ENCODE measurements at regions not wholly inside any gene's neighbourhood (a gene's known extent, or its start where the extent isn't known, plus 50 kb on each side); places are given as distances from the start of the nearest gene placed in this dataset.
A peak's percentile ranks its signal among the peaks of the same experiment; 100 is the strongest.

DNA sequence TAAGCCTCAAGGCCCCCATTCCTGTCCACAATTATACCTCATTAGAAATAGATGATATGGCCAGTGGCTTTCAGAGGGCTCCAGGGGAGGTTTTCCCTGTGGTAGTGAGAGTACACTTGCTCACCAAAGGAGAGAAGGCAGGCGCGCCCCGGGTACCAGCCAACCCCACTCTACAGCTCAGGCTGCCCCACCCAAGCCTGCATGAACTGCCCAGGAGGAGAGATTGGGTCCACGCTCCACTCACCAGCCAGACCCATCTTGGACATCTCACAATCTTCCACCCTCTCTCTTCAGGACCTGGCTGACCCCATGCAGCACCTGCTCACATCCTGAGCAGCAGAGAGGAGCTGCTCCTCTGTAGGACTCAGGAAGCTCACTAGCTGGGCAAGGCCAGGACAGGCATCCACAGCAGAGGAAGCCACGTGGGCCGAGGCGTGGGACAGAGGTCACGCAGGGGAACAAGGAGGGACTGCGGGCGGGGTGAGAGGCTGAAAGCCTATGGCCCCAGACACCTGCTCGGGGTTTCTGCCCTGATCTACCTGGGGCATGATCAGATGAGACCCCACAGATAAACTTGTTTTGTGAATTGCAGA is 53.9 kb upstream of the GLI2 start:
- H2BK15ac ChIP-seq (ENCODE audit: low read depth, low read length) = no peak overlapping the region
- DNase-seq = no peak
- H3K79me1 ChIP-seq (ENCODE audit: insufficient read depth, low read depth, low read length, poor library complexity, severe bottlenecking) = no peaks in the 10 kb centered on the region
- H3K9me3 ChIP-seq (ENCODE audit: control insufficient read depth, low read depth, low read length) = no peaks in the 10 kb centered on the region
- no peaks in the 10 kb centered on the region for H3K79me2 ChIP-seq (ENCODE audit: insufficient read depth, low read length)
- H3K27ac Mint-ChIP-seq = peak overlapping the region in 1 of 3 experiments; percentile 60; a peak in 1 of 7 replicates
- H3T11ph ChIP-seq (ENCODE audit: low read length) = no peak overlapping the region
- no peak overlapping the region for H2AK5ac ChIP-seq (ENCODE audit: insufficient read length, low read length)
- H3K9me3 Mint-ChIP-seq = no peaks in the 10 kb centered on the region; a peak in 2 of 5 replicates
- H4K20me1 ChIP-seq (ENCODE audit: control insufficient read depth, insufficient read depth, insufficient read length) = no peaks in the 10 kb centered on the region
- no peaks in the 10 kb centered on the region for H3K36me3 Mint-ChIP-seq (ENCODE audit: insufficient read depth in 1 of 3, low read depth in 3 of 3)
- H3K4me1 ChIP-seq (ENCODE audit: insufficient read depth, low read length) = no peaks in the 10 kb centered on the region
- no CpG with 5 or more reads among the region's 11 CpGs for WGBS (ENCODE audit: extremely low coverage, insufficient read length, low lambda C conversion rate)
- no peak overlapping the region for H4K5ac ChIP-seq (ENCODE audit: insufficient read length, low read depth, low read length)
- no peak overlapping the region for H2BK20ac ChIP-seq (ENCODE audit: low read depth, low read length, poor library complexity, severe bottlenecking)
- no peak overlapping the region for H3K18ac ChIP-seq (ENCODE audit: insufficient read length, low read depth, low read length)
- no peak overlapping the region for H2BK5ac ChIP-seq (ENCODE audit: insufficient read length, low read length)
- H3K4me1 Mint-ChIP-seq = peaks cover 2 to 3% of the 10 kb centered on the region in 2 experiments; a peak in 1 of 4 replicates
- no peaks in the 10 kb centered on the region for H3K23me2 ChIP-seq (ENCODE audit: insufficient read length, low read depth, low read length, poor library complexity, severe bottlenecking)
- no peak overlapping the region for H3K4me3 Mint-ChIP-seq
- no peak overlapping the region for H4K91ac ChIP-seq (ENCODE audit: insufficient read length, low read depth, low read length)
- no peak overlapping the region for H3K9ac ChIP-seq (ENCODE audit: extremely low read depth, insufficient read length, low read length)
- H3K27me3 ChIP-seq (ENCODE audit: insufficient read depth, low read length) = no peaks in the 10 kb centered on the region
- H3K4ac ChIP-seq (ENCODE audit: low read depth, low read length) = no peak overlapping the region
- no peak overlapping the region for H3K14ac ChIP-seq (ENCODE audit: insufficient read depth, low read length)
- peaks cover 67% of the 10 kb centered on the region for H3K27me3 Mint-ChIP-seq (ENCODE audit: low read depth)
- TF ChIP-seq, protein P1, sequence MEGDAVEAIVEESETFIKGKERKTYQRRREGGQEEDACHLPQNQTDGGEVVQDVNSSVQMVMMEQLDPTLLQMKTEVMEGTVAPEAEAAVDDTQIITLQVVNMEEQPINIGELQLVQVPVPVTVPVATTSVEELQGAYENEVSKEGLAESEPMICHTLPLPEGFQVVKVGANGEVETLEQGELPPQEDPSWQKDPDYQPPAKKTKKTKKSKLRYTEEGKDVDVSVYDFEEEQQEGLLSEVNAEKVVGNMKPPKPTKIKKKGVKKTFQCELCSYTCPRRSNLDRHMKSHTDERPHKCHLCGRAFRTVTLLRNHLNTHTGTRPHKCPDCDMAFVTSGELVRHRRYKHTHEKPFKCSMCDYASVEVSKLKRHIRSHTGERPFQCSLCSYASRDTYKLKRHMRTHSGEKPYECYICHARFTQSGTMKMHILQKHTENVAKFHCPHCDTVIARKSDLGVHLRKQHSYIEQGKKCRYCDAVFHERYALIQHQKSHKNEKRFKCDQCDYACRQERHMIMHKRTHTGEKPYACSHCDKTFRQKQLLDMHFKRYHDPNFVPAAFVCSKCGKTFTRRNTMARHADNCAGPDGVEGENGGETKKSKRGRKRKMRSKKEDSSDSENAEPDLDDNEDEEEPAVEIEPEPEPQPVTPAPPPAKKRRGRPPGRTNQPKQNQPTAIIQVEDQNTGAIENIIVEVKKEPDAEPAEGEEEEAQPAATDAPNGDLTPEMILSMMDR (conservative IDR thresholded peaks at IDR 0.05) = no peak
- H3K56ac ChIP-seq (ENCODE audit: insufficient read length, low read depth, low read length) = no peak overlapping the region
- no peak overlapping the region for H3K23ac ChIP-seq (ENCODE audit: insufficient read length, low read depth, low read length)
- H4K8ac ChIP-seq (replicated peaks; ENCODE audit: insufficient read length, low read depth, low read length) = no peak overlapping the region
- H2BK12ac ChIP-seq (ENCODE audit: insufficient read length, low read depth, low read length) = no peak overlapping the region
- H2BK120ac ChIP-seq (ENCODE audit: low read depth, low read length, poor library complexity, severe bottlenecking) = no peak overlapping the region
- H3K27ac ChIP-seq (ENCODE audit: insufficient read length, low read depth, low read length) = no peak overlapping the region
- H3K4me2 ChIP-seq (ENCODE audit: insufficient read depth, insufficient read length, low read length) = no peak overlapping the region
- no peak overlapping the region for H2AFZ ChIP-seq (ENCODE audit: low read length)

All from H9 (cell line).